SK-N-MC (cell line): ENCODE measurements at regions not wholly inside any gene's neighbourhood (a gene's known extent, or its start where the extent isn't known, plus 50 kb on each side); places are given as distances from the start of the nearest gene placed in this dataset.

Experiments
- EZH2 ChIP-seq: fragments of 200-600 bp; sonication (generic); IDR thresholded peaks from one replicate; pipeline ENCODE4 v1.6.1; 2017; ENCODE audit warnings: antibody characterized with exemption
- FOXP2 ChIP-seq: optimal IDR thresholded peaks from 2 replicates; pipeline ENCODE3; 2011; ENCODE audit warnings: mild to moderate bottlenecking, moderate library complexity; ENCODE audit not compliant: insufficient read depth; ENCODE audit errors: extremely low read length, control extremely low read depth
- POLR2AphosphoS5 ChIP-seq: IDR thresholded peaks from 2 replicates; pipeline ENCODE4 v1.6.1; 2012; ENCODE audit warnings: mild to moderate bottlenecking, low read depth, low read length, borderline replicate concordance

GRCh38 chr6:74892091-74892490 lies 313.8 kb downstream of the COL12A1 start:
- TF ChIP-seq POLR2AphosphoS5 (no peak), EZH2 (no peak), FOXP2 (no peak)
